HG03565 (cell line): ENCODE measurements at regions not wholly inside any gene's neighbourhood (a gene's known extent, or its start where the extent isn't known, plus 50 kb on each side); places are given as distances from the start of the nearest gene placed in this dataset.

Experiments
- ATAC-seq: cut with Tn5 transposase; IDR thresholded peaks from one replicate; pipeline ENCODE4 v1.9.1; 2021; ENCODE audit warnings: mild to moderate bottlenecking, moderate library complexity; ENCODE audit not compliant: unreplicated experiment

- ATAC-seq = no peak
These were observed 457.5 kb downstream of the IRX1 start for GRCh38 chr5:4053136-4053535.

- no peak for ATAC-seq
These were observed 458.5 kb downstream of the IRX1 start for GRCh38 chr5:4054092-4054491.

- ATAC-seq = no peak
These were observed 463.3 kb downstream of the IRX1 start for GRCh38 chr5:4058899-4059298.

GRCh38 chr5:4065472-4066320 is 470.1 kb downstream of the IRX1 start:
- ATAC-seq = no peak

GRCh38 chr5:4068171-4068570 is 472.5 kb downstream of the IRX1 start:
- ATAC-seq = no peak

GRCh38 chr5:4078544-4078943 is 482.9 kb downstream of the IRX1 start:
- no peak for ATAC-seq

GRCh38 chr5:4079831-4080230 is 484.2 kb downstream of the IRX1 start:
- ATAC-seq = no peak

GRCh38 chr5:4080370-4080769 is 484.7 kb downstream of the IRX1 start:
- no peak for ATAC-seq

GRCh38 chr5:4081059-4081458 is 485.4 kb downstream of the IRX1 start:
- no peak for ATAC-seq

GRCh38 chr5:4081466-4081865 is 485.8 kb downstream of the IRX1 start:
- no peak for ATAC-seq

- no peak for ATAC-seq
These were observed 487.4 kb downstream of the IRX1 start for GRCh38 chr5:4082966-4083564.

- ATAC-seq = no peak
These were observed 488.1 kb downstream of the IRX1 start for GRCh38 chr5:4083591-4084337.

GRCh38 chr5:4086081-4086480 is 490.4 kb downstream of the IRX1 start:
- no peak for ATAC-seq

GRCh38 chr5:4087110-4087509 is 491.5 kb downstream of the IRX1 start:
- no peak for ATAC-seq

- ATAC-seq = no peak
These were observed 493.5 kb downstream of the IRX1 start for GRCh38 chr5:4089087-4089486.

- ATAC-seq = no peak
These were observed 497.6 kb downstream of the IRX1 start for GRCh38 chr5:4093236-4093635.

GRCh38 chr5:4093970-4094369 is 498.3 kb downstream of the IRX1 start:
- ATAC-seq = no peak

GRCh38 chr5:4095918-4096630 is 500.4 kb downstream of the IRX1 start:
- ATAC-seq = no peak

GRCh38 chr5:4097199-4097598 is 501.6 kb downstream of the IRX1 start:
- no peak for ATAC-seq

- ATAC-seq = no peak
These were observed 502.6 kb downstream of the IRX1 start for GRCh38 chr5:4098226-4098625.

- no peak for ATAC-seq
These were observed 503.8 kb downstream of the IRX1 start for GRCh38 chr5:4099386-4099785.
